HG03575 (cell line): ENCODE measurements at regions not wholly inside any gene's neighbourhood (a gene's known extent, or its start where the extent isn't known, plus 50 kb on each side); places are given as distances from the start of the nearest gene placed in this dataset.
"Not testable (repeated sequence)": the region's sequence is repeated elsewhere in the genome, so short reads cannot be mapped to it uniquely, and the experiment has no call there.

Source experiments
- ATAC-seq: cut with Tn5 transposase; IDR thresholded peaks from one replicate; pipeline ENCODE4 v1.9.1; 2021; ENCODE audit not compliant: unreplicated experiment, insufficient number of reproducible peaks, low FRiP score; ENCODE audit errors: extremely low read depth

DNA sequence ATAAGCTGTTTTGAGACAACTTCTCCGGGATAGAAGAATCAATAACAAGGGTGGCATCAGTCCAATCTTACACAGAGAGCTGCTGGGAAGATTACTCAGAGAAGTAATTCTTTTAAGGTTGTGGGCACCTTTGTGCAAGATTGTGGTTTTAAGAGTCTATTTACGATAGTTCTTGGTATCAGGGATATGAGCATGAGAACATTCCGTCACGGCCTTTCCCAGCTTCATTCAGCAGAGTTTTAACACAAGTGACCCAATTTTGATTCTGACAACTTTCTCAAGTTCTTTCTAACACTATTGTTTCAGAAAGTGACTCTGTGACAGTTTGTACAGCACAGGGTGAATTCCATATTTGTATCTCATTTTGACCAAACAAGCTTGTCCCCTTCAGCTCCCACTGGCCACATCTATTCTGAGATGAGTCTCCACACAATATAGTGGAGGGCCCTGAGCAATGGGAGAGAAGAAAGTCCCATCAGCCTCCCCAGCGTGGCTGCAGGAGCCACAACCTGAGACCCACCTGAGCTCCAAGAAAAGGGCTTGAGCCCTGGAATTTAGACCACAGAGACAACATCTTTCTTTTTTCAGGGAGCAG lies 869.2 kb downstream of the TMEM121 start:
- no peak for ATAC-seq

GRCh38 chr14:106396999-106397398 lies 870.6 kb downstream of the TMEM121 start:
- no peak for ATAC-seq

DNA sequence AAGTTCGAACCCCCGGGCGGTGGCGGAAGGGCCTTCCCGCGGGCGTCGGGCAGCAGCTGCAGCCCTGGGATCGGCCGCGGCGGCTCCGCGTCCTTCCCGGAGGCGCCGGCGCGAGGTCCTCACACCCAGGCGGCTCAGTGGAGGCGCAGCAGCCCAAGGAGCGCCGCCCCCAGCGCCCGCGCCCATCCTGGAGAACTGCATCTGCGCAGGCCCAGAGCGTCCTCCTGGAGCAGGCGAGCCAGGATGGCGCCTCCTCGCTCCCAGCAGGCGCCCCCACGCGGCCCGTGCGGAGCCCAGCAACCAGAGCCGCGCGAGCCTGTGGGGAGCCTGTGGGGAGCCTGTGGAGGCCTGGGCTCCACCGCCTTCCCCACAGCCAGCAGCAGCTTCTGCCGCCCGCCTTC lies 872.5 kb downstream of the TMEM121 start:
- ATAC-seq, result not testable (repeated sequence)

DNA sequence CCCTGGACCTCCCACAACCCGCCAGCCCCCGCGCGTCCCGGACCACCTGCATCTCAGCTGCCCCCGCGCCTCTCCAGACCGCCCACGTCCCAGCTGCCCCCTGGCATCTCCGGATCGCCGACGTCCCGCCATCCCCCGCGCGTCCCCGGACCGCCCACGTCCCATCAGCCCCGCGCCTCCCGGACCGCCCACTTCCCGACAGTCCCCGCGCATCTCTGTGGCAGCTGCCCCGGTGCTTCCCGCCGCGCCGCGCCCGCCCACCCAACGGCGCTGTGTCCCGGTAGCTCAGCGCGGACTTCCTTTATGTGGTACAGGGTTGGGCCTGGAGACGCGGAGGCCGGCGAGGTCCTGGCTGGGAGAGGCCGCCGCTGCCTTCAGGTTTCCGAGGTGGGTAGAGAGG lies 874.9 kb downstream of the TMEM121 start:
- not testable (repeated sequence) for ATAC-seq

GRCh38 chr14:106410229-106410628 lies 883.8 kb downstream of the TMEM121 start:
- ATAC-seq, result not testable (repeated sequence)

DNA sequence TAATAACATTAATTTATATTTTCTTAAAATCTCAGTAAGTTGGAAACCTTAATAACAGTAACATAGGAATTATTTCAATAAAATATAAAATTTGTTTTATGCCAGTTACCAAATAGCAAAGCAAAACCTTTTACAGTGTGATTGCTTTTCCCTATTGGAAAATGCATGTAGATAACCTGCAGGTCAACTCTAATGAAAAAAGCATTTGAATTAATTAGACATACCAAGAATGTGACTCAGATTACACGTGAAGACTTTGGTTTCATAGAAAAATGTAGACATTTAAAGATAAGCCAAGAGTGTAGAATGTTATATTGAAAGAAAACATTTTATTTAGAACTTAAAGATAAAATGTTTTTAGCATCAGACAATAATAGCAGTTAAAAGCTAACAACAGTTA lies 888.1 kb downstream of the TMEM121 start:
- no peak for ATAC-seq

GRCh38 chr14:106417224-106418049 lies 891.1 kb downstream of the TMEM121 start:
- ATAC-seq, result no peak

GRCh38 chr14:106419376-106419965 lies 893.1 kb downstream of the TMEM121 start:
- no peak for ATAC-seq

- not testable (repeated sequence) for ATAC-seq
Observed at GRCh38 chr14:106421431-106422033, 895.1 kb downstream of the TMEM121 start.

GRCh38 chr14:106422066-106422465 lies 895.7 kb downstream of the TMEM121 start:
- no peak for ATAC-seq

GRCh38 chr14:106425150-106425549 lies 898.8 kb downstream of the TMEM121 start:
- ATAC-seq, result not testable (repeated sequence)

- no peak for ATAC-seq
Observed at GRCh38 chr14:106436310-106436905, 910.0 kb downstream of the TMEM121 start.

DNA sequence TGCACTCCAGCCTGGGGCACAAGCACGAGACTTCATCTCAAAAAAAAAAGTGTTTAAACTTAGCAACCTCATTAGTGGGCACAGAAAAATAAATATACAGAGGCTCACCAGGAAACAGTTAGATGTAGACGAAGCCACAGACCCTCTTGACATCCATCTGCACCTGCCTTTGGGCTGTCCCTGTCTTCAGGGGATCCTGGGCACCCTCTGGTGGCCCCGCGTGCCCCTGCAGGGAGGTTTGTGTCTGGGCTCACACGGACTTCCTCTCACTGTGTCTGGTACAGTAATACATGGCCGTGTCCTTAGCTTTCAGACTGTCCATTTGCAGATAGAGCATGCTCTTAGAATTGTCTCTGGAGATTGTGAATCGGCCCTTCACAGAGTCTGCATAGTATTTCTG lies 916.5 kb downstream of the TMEM121 start:
- no peak for ATAC-seq

DNA sequence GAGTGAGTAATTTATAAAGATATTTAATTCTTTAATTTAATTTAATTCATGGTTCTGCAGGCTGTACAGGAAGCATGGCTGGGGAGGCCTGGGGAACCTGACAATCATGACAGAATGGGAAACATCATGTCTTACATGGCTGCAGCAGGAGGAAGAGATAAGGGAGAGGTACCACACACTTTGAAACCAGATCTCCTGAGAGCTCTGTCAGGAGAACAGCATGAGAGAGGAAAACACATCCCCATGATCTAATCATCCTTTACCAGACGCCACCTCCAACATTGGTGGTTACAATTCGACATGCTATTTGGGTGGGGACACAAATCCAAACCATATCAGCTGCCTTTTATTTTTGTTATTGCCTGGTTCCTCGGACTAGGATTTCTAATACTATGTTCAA lies 928.6 kb downstream of the TMEM121 start:
- no peak for ATAC-seq

- no peak for ATAC-seq
Observed at GRCh38 chr14:106459971-106460730, 933.8 kb downstream of the TMEM121 start.

- ATAC-seq, result no peak
Observed at GRCh38 chr14:106460916-106461315, 934.5 kb downstream of the TMEM121 start.

DNA sequence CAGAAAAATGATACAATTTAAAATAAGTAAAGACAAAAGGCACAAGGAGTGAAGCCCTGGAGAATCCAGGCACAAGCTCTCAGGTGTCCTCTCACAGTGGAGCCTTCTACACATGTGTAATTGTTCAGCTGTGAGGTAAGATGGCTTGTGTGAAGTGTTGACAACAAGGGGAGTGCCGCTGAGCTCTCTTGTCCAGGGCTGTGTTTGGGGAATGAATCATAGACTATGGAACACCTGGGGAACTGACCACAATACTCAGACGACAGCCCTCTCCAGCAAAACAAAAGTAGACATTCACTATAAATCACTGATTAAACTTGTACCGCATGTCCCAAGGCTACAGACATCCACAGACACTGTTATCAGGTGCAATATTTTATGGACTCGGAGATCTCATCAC lies 940.1 kb downstream of the TMEM121 start:
- ATAC-seq, result not testable (repeated sequence)

- not testable (repeated sequence) for ATAC-seq
Observed at GRCh38 chr14:106468869-106469268, 942.5 kb downstream of the TMEM121 start.

- ATAC-seq, result not testable (repeated sequence)
Observed at GRCh38 chr14:106470028-106470427, 943.6 kb downstream of the TMEM121 start.
